ENCODE measurements at regions not wholly inside any gene's neighbourhood (a gene's known extent, or its start where the extent isn't known, plus 50 kb on each side); places are given as distances from the start of the nearest gene placed in this dataset.

DNA sequence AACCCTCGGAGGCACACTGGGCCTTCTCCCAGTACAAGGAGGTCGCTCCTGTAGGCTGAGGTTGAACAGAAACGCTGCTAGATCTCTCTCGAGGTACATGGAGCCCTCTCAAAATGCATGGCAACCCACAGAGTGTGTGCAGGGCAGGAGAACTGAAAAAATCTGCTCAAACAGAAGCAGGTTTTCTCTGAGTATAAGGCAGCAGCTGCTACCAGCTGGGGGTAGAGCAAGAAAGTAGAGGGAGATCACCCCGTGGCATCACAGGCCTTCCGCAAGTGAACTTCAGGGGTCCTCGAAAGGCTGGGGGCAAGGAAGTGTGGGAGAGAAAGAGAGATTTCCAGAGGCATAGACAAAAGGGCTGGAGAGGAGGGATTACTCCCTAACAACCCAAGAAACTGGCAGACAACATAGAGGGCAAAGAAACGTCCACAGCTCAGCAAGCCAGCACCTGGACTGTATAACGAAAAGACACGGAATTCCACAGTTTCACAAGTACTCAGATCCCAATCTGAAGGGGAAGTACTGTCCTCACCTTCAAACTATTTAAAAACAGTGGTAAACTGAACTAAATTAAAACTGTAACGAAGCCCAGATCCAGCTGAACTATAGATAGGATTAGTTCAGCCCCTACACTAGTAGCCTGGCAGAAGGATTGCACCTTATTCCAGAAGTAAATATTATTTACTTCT lies 299.2 kb downstream of the IPMK start:
- FAIRE-seq (no peak), DNase-seq (ENCODE audit: low spot score in 2 of 2) (no peak)

- DNase-seq (ENCODE audit: low spot score in 2 of 2) = peak in 1 of 2 donors; percentile 7
- no peak for FAIRE-seq
Observed at GRCh38 chr10:57964351-57964750, 303.3 kb downstream of the IPMK start.

GRCh38 chr10:57963546-57963945 lies 304.1 kb downstream of the IPMK start:
- no peak for FAIRE-seq

GRCh38 chr10:57962839-57963238 lies 304.9 kb downstream of the IPMK start:
- DNase-seq (ENCODE audit: low spot score in 2 of 2) (no peak), FAIRE-seq (no peak)

More at GRCh38 chr10:57963546-57963945, 304.1 kb downstream of the IPMK start:
- no peak for DNase-seq (ENCODE audit: low spot score in 2 of 2)

GRCh38 chr10:57961487-57961886 lies 306.2 kb downstream of the IPMK start:
- no peak for FAIRE-seq
- no peak for DNase-seq (ENCODE audit: low spot score in 2 of 2)

DNA sequence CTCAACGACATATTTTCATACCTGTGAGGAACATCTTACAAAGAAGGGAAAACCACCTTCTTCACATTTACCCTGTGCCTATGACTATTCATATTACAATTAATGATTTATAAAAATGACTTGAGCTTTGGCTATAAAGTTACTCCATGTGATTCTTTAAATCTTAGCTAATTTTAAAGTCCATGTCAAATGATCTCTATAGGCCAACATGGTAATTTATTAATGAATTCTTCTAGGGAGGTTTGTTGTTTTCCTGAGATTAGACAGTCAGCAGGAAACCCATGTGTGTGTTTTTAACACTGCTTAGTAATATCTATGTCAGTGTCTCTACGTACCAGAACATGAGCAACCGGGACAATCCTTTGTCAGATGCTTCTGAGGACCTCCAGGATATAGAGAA lies 307.3 kb downstream of the IPMK start:
- FAIRE-seq (no peak), DNase-seq (ENCODE audit: low spot score in 2 of 2) (no peak)

- FAIRE-seq (no peak), DNase-seq (ENCODE audit: low spot score in 2 of 2) (no peak)
Observed at GRCh38 chr10:57959318-57960006, 308.2 kb downstream of the IPMK start.

DNA sequence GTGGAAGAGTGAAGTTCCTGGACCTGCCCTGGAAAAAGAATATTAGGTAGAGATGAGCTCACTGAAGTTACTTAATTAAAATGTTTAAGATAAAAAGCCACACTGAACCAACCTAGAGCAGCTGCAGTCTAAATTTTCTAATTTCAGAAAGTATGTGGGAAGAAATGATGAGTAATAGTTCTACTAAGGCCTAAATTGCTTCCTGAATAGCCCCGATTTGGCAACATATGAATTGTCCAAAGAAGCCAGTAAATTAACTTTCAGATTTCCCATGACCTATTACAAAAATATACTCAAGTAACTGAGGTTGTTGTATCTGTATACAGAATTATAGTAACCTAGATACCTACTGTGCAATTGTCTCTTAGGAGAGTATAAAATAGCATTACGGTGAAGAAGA lies 312.6 kb downstream of the IPMK start:
- no peak for DNase-seq (ENCODE audit: low spot score in 2 of 2)
- no peak for FAIRE-seq

GRCh38 chr10:57952741-57953140 lies 315.0 kb downstream of the IPMK start:
- DNase-seq (ENCODE audit: low spot score in 2 of 2) = no peak

GRCh38 chr10:57950442-57950974 lies 317.2 kb downstream of the IPMK start:
- FAIRE-seq (no peak), DNase-seq (ENCODE audit: low spot score in 2 of 2) (no peak)

More at GRCh38 chr10:57952741-57953140, 315.0 kb downstream of the IPMK start:
- FAIRE-seq = no peak

DNA sequence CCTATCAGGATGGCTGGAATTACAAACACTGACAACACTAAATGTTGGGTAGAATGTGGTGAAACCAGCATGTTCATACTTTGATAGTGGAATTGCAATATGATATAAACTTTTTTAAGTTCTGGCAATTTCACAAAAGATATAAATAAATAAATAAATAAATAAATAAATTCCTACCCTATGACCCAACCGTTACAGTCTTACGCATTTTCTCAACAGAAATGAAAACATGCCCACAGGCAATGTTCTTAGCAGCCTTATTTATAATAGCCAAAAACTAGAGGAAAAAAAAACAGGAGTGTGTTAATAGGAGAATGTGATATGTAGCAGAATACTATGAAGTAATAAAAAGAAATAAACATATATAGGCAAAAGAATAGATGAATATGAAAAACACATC lies 318.9 kb downstream of the IPMK start:
- FAIRE-seq (no peak), DNase-seq (ENCODE audit: low spot score in 2 of 2) (no peak)

DNA sequence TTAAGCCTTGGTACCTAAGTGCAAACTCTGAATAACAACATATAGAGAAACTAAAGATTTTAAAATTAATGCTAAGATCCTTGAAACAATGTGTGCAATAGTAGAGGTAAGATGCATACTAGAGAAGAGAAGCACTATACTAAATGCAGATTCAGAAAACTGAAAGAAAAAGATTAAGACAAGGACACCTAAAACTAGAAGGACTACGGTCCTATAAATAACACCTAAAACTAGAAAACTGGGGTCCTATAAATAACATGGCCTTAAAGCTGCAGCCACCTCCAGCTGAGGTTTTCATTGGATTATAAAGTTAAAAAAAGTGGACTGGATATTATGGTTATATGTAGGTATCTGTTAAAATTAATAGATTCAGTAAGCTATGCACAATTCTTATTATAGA lies 320.9 kb downstream of the IPMK start:
- FAIRE-seq = no peak

DNA sequence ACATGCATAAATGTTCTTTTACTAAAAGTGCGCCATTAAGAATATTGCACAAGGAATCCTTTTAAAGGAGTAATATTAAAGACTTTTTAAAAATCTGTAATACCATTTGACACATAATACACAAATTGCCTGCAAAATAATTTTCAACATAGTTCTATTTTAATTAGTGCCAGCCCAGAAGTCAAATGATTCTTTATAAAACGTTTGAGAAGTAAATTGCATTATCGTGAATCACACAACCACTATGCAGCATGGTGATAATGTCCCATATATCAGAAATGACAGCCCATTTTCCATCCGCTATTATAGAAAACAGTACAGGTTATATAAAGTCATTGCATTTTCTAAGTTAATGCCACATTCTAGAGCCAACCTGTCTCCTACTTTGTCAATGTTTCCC lies 324.0 kb downstream of the IPMK start:
- no peak for FAIRE-seq
- DNase-seq (ENCODE audit: low spot score in 2 of 2) = no peak

More for the DNA sequence above, 320.9 kb downstream of the IPMK start:
- DNase-seq (ENCODE audit: low spot score in 2 of 2) = no peak

- FAIRE-seq (no peak), DNase-seq (ENCODE audit: low spot score in 2 of 2) (no peak)
Observed at GRCh38 chr10:57925045-57925444, 342.6 kb downstream of the IPMK start.

- DNase-seq (ENCODE audit: low spot score in 2 of 2) (no peak), FAIRE-seq (peak; percentile 55)
Observed at GRCh38 chr10:57921140-57921539, 346.6 kb downstream of the IPMK start.

DNA sequence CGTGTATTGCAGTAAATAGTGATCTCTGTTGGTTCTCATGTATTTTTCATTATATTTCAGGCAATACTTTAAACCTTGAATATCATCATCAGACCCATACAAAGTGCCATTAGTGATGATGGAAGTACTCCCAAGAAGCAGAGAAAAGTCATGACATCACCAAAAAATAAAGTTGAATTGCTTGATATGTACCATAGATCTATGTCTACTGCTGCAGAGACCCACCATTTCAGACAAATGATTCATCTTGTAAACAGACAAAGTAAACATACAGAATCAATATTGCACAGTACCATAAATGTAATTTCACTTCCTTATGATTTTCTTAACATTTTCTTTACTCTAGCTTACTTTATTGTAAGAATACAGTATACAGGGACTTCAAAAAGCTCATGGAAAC lies 347.8 kb downstream of the IPMK start:
- FAIRE-seq (no peak), DNase-seq (ENCODE audit: low spot score in 2 of 2) (no peak)

DNA sequence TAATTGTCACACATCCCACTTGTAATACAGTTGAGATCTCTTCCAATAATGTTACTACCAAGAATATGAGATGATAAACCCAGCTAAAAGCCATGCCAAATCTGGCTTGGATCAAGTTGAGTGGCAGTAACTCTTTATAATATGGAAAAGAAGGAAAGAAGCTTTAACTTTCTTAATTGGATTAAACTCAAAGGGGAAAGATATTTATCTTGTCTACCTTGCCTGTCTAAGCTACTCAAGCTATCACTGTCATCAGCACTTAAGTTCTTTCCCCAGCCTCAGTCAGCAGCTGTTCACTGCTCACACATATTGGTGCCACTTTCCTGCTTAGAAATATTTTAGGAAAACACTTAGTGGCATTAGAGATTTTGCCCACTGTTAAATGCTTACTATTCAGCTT lies 350.7 kb downstream of the IPMK start:
- no peak for FAIRE-seq

GRCh38 chr10:57905861-57906260 lies 361.8 kb downstream of the IPMK start:
- FAIRE-seq (no peak), DNase-seq (ENCODE audit: low spot score in 2 of 2) (no peak)

More for the DNA sequence above, 350.7 kb downstream of the IPMK start:
- DNase-seq (ENCODE audit: low spot score in 2 of 2) = no peak

DNA sequence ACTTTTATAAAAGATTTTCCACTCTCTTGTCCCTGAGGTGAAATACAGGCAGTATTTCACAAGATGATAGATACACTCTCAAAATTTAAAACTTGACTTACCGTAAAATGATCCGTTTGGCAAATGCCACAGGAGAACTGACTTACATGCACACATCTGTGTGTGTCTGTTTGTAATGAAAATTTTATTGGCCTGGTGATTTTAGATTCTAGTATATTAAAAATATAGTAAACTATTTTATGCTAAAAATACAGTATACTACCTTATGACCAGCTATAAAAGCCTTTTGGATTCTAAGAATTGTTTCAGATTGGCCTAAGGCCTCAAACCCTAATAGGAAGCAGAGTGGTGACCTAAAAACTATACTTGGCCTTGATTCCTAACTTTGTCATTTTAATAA lies 362.7 kb downstream of the IPMK start:
- DNase-seq (ENCODE audit: low spot score in 2 of 2) (no peak), FAIRE-seq (no peak)

DNA sequence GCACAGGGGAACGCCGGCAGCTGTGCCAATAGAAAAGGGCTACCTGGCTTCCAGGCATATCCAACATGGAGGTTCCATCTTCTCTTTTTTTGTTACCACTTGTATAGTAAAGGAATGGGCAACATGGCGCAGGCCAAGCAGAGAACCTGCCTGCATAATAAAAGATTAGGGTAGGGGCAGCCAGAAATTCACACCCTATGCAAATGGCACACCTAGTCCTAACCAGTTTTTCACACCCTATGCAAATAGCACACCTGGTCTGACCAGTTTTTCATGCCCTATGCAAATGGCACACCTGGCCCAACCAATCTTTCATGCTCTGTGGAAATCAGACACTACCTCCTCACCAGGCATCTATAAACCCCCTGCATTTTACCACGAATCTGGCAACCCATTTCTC lies 369.5 kb downstream of the IPMK start:
- FAIRE-seq (no peak), DNase-seq (ENCODE audit: low spot score in 2 of 2) (no peak)

DNA sequence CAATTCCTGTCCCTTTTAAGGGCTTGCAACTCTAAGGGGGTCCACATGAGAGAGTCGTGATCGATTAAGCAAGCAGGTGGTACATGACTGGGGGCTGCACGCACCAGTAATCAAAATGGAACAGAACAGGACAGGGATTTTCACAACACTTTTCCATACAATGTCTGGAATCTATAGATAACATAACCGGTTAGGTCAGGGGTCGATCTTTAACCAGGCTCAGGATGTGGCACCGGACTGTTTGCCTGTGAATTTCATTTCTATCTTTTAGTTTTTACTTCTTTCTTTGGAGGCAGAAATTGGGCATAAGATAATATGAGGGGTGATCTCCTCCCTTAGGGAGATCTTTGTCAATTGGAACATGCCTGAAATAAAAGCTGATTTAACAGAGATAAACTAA lies 370.1 kb downstream of the IPMK start:
- FAIRE-seq = no peak
- DNase-seq (ENCODE audit: low spot score in 2 of 2) = no peak

DNA sequence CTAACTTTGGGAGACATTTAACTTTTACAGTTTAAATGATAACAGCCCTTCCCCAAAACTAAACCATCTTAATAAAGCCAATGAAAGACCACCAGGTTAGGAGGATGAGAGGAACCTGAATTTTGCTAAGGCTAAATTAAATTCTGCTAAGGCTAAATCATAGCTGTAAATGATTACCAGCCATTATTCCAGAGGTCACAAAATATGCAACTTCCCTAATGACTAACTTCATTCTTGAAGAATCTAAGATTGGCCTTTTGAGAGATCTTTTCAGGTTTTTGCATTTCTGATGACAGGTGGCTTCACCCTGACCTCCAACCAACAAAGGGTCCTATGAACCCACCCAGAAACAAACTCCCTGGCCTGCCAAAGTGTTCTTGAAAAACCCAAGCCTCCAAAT lies 373.3 kb downstream of the IPMK start:
- no peak for DNase-seq (ENCODE audit: low spot score in 2 of 2)
- no peak for FAIRE-seq
